MM.1S (cell line): ENCODE measurements at regions not wholly inside any gene's neighbourhood (a gene's known extent, or its start where the extent isn't known, plus 50 kb on each side); places are given as distances from the start of the nearest gene placed in this dataset.

Source experiments
- EZH2 ChIP-seq: fragments of 300-600 bp; sonication (generic); optimal IDR thresholded peaks from 2 replicates; pipeline ENCODE3; 2017; ENCODE audit warnings: low read depth, mild to moderate bottlenecking, antibody characterized with exemption, low read length, mixed read lengths
- TF ChIP-seq, protein P1 (sequence below): fragments of 300-600 bp; sonication (generic); IDR thresholded peaks from 2 replicates; pipeline ENCODE4 v1.5.1; 2016; ENCODE audit warnings: antibody characterized with exemption, low read length, mixed read lengths

DNA sequence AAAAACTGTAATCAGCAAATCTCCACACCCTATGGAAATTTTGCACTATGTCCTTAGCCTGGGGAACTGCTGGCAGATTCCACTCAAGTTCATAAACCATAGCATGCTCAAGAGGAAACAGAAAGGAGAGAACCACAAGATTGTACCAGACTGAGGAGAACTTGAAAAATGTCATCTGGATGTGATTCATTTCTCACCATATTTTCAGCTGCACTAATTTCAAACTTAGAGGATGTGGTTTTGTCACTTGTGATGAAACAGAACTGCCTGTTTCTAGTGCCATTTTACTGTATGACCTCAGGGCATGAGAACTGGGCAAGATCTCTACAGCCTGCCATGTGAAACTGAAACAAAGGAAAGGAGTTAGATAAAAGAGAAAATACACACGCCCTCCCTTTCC is 1493.1 kb upstream of the FLRT2 start:
- TF ChIP-seq, protein P1, sequence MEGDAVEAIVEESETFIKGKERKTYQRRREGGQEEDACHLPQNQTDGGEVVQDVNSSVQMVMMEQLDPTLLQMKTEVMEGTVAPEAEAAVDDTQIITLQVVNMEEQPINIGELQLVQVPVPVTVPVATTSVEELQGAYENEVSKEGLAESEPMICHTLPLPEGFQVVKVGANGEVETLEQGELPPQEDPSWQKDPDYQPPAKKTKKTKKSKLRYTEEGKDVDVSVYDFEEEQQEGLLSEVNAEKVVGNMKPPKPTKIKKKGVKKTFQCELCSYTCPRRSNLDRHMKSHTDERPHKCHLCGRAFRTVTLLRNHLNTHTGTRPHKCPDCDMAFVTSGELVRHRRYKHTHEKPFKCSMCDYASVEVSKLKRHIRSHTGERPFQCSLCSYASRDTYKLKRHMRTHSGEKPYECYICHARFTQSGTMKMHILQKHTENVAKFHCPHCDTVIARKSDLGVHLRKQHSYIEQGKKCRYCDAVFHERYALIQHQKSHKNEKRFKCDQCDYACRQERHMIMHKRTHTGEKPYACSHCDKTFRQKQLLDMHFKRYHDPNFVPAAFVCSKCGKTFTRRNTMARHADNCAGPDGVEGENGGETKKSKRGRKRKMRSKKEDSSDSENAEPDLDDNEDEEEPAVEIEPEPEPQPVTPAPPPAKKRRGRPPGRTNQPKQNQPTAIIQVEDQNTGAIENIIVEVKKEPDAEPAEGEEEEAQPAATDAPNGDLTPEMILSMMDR = no peak
- no peak for TF ChIP-seq EZH2
